ENCODE measurements at regions not wholly inside any gene's neighbourhood (a gene's known extent, or its start where the extent isn't known, plus 50 kb on each side); places are given as distances from the start of the nearest gene placed in this dataset.

GRCh38 chr6:15912505-15913400, 216.1 kb upstream of the MYLIP start:
- no peak for TF ChIP-seq CTCF (IDR thresholded peaks at IDR 0.05)
- TF ChIP-seq POLR2AphosphoS5 (IDR thresholded peaks at IDR 0.05; ENCODE audit: low read depth, low read length), result no peak
- no peak for TF ChIP-seq TCF7L2 (IDR thresholded peaks at IDR 0.05; ENCODE audit: low read depth, low read length)

Data from Panc1 (cell line).